T-cell (primary cell): ENCODE measurements at regions not wholly inside any gene's neighbourhood (a gene's known extent, or its start where the extent isn't known, plus 50 kb on each side); places are given as distances from the start of the nearest gene placed in this dataset.
"Not testable (repeated sequence)": the region's sequence is repeated elsewhere in the genome, so short reads cannot be mapped to it uniquely, and the experiment has no call there.

Experiments
- ATAC-seq, 4 experiments: fragments of 200-7000 bp in 3 of 4; fragments of 150-1000 bp in 1 of 4; cut with Tn5 transposase; replicated peaks in 1 of 4; 1 replicate in 3 of 4; 2 replicates in 1 of 4; pipeline ENCODE4 v1.10.0; 2021; ENCODE audit warnings: moderate library complexity in 3 of 4, mild to moderate bottlenecking in 2 of 4, moderate number of reproducible peaks in 1 of 4
- CTCF ChIA-PET, 2 donors: fragments of 300-600 bp; sonication (Branson Sonifier 250); formaldehyde crosslinking; loops; one replicate each; lab custom pipeline; 2022; ENCODE audit warnings: antibody characterized with exemption in 2 of 2; lab: Charles Lee
- POLR2A ChIA-PET, 2 donors: fragments of 300-600 bp; sonication (Branson Sonifier 250); formaldehyde crosslinking; loops; one replicate each; lab custom pipeline; 2022; ENCODE audit warnings: antibody characterized with exemption in 2 of 2; lab: Charles Lee
- DNase-seq, 35 experiments: peaks; one replicate each; pipeline versions ENCODE4 v3.0.0 to v3.0.0-alpha.2; 2013 to 2023
- H3K27ac ChIP-seq: one replicate; pipeline ENCODE4 v1.5.1; 2013; ENCODE audit warnings: low read length
- H3K27me3 ChIP-seq, 2 experiments: replicated peaks in 1 of 2; 1 replicate in 1 of 2; 2 replicates in 1 of 2; pipeline versions ENCODE4 v1.6.1 to v1.7.0; 2013; ENCODE audit warnings: low read length in 1 of 2, mixed read lengths in 1 of 2; ENCODE audit not compliant: control insufficient read depth in 2 of 2, insufficient read depth in 2 of 2; ENCODE audit errors: extremely low read depth in 1 of 2
- H3K36me3 ChIP-seq, 2 donors: 1 replicate in 1 of 2; 2 replicates in 1 of 2; pipeline versions ENCODE4 v1.6.1 to v1.7.0; 2013; ENCODE audit warnings: low read length in 1 of 2; ENCODE audit not compliant: control insufficient read depth in 2 of 2, insufficient read depth in 1 of 2; ENCODE audit errors: extremely low read depth in 1 of 2
- H3K4me1 ChIP-seq, 2 experiments: 1 replicate in 1 of 2; 2 replicates in 1 of 2; pipeline versions ENCODE4 v1.6.1 to v1.7.0; 2013; ENCODE audit warnings: low read length in 2 of 2, mixed read lengths in 1 of 2; ENCODE audit not compliant: insufficient read depth in 2 of 2, control insufficient read depth in 1 of 2; ENCODE audit errors: extremely low read depth in 1 of 2
- H3K4me3 ChIP-seq, 2 donors: 1 replicate in 1 of 2; 2 replicates in 1 of 2; pipeline versions ENCODE4 v1.5.1 to v1.7.0; 2013; ENCODE audit warnings: mild to moderate bottlenecking in 2 of 2, low read length in 1 of 2, moderate library complexity in 1 of 2; ENCODE audit not compliant: control insufficient read depth in 1 of 2; ENCODE audit errors: extremely low read depth in 1 of 2
- H3K9me3 ChIP-seq: 2 replicates; pipeline ENCODE4 v1.7.0; 2013
- H3K27ac Mint-ChIP-seq, 2 donors: one replicate each; pipeline ENCODE4 v1.8.0; 2020 to 2021; ENCODE audit warnings: mild to moderate bottlenecking in 2 of 2, mixed read lengths in 2 of 2
- H3K27me3 Mint-ChIP-seq, 2 donors: one replicate each; pipeline ENCODE4 v1.8.0; 2021 to 2022; ENCODE audit warnings: mixed read lengths in 2 of 2
- H3K36me3 Mint-ChIP-seq: one replicate; pipeline ENCODE4 v1.8.0; 2021; ENCODE audit warnings: mixed read lengths
- H3K4me1 Mint-ChIP-seq, 3 donors: one replicate each; pipeline ENCODE4 v1.8.0; 2020 to 2022; ENCODE audit warnings: mixed read lengths in 3 of 3, mild to moderate bottlenecking in 1 of 3
- H3K4me3 Mint-ChIP-seq, 3 donors: one replicate each; pipeline ENCODE4 v1.8.0; 2020 to 2022; ENCODE audit warnings: mild to moderate bottlenecking in 3 of 3, mixed read lengths in 3 of 3, moderate library complexity in 3 of 3
- H3K9me3 Mint-ChIP-seq, 3 donors: one replicate each; pipeline ENCODE4 v1.8.0; 2020 to 2022; ENCODE audit warnings: mixed read lengths in 3 of 3
- WGBS: methylation state at CpG from one replicate; pipeline ENCODE4 v1.1.5; 2013; ENCODE audit warnings: missing lambda C conversion rate; ENCODE audit not compliant: insufficient coverage; 5-methylcytosine and 5-hydroxymethylcytosine counted together

GRCh38 chr22:26840770-26841169, 183.4 kb downstream of the MIAT start:
- POLR2A ChIA-PET, H3K27ac Mint-ChIP-seq, H3K9me3 ChIP-seq, H3K4me1 Mint-ChIP-seq, ATAC-seq, H3K9me3 Mint-ChIP-seq, H3K4me1 ChIP-seq, CTCF ChIA-PET, H3K36me3 ChIP-seq, DNase-seq, H3K27me3 ChIP-seq, H3K27ac ChIP-seq, H3K4me3 Mint-ChIP-seq, H3K4me3 ChIP-seq, H3K27me3 Mint-ChIP-seq: not testable (repeated sequence)
- WGBS, result 93% methylated on average over 3 of the region's 3 CpGs
- H3K36me3 Mint-ChIP-seq, result peaks cover 20% of the 10 kb centered on the region

DNA sequence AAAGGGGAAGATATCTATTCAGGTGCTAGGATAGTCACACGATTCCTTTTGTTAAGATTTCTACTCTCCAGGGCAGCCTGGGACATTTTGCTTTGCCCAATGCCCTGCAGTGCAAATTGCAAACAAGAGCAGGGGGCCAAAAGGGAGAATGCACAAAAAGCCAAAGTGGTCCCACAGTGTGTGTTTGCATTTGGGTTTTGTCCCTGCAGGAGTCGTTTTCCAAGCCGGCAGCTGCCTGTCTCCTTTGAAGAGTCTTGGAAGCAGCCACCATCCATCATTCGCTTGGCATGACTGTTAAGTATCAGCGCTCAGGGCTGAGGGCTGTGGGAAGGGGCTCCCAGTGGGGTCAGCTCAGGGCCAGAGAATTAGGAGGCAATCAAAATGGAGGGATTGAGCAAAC, 184.7 kb downstream of the MIAT start:
- Mint-ChIP-seq H3K4me1 (no peaks in the 10 kb centered on the region), H3K27me3 (no peaks in the 10 kb centered on the region), H3K36me3 (peaks cover 27% of the 10 kb centered on the region), H3K27ac (no peak overlapping the region), H3K9me3 (no peaks in the 10 kb centered on the region), H3K4me3 (no peak overlapping the region)
- CTCF ChIA-PET, result no interaction called here
- H3K4me3 ChIP-seq, result no peak overlapping the region
- H3K9me3 ChIP-seq, result no peaks in the 10 kb centered on the region
- H3K27ac ChIP-seq, result no peak overlapping the region
- ATAC-seq, result no peak
- no peaks in the 10 kb centered on the region for H3K4me1 ChIP-seq
- H3K36me3 ChIP-seq, result peaks cover 0 to 3% of the 10 kb centered on the region in 2 donors
- 89% methylated on average over 5 of the region's 5 CpGs for WGBS
- DNase-seq, result no peak
- H3K27me3 ChIP-seq, result no peaks in the 10 kb centered on the region
- POLR2A ChIA-PET, result no interaction called here

GRCh38 chr22:26845021-26845743, 187.8 kb downstream of the MIAT start:
- Histone ChIP-seq H3K9me3 (no peaks in the 10 kb centered on the region), H3K36me3 (peaks cover 0 to 3% of the 10 kb centered on the region in 2 donors), H3K4me1 (no peaks in the 10 kb centered on the region), H3K27ac (no peak overlapping the region), H3K27me3 (no peaks in the 10 kb centered on the region), H3K4me3 (no peak overlapping the region)
- H3K4me1 Mint-ChIP-seq, result no peaks in the 10 kb centered on the region
- ChIA-PET CTCF (no interaction called here), POLR2A (interaction anchor here in 1 of 2 donors (0.5 kb wide), 1 partner anchor 90 kb away, joined by 3 read pairs; no protein-coding TSS in a partner anchor)
- no peaks in the 10 kb centered on the region for H3K9me3 Mint-ChIP-seq
- H3K36me3 Mint-ChIP-seq, result peaks cover 35% of the 10 kb centered on the region
- H3K4me3 Mint-ChIP-seq, result no peak overlapping the region
- DNase-seq (no peak), ATAC-seq (no peak)
- H3K27me3 Mint-ChIP-seq, result no peaks in the 10 kb centered on the region
- 65% methylated on average over 4 of the region's 10 CpGs for WGBS
- H3K27ac Mint-ChIP-seq, result no peak overlapping the region

- POLR2A ChIA-PET, result no interaction called here
- H3K27ac Mint-ChIP-seq, result no peak overlapping the region
- no peaks in the 10 kb centered on the region for H3K9me3 ChIP-seq
- H3K36me3 Mint-ChIP-seq, result peaks cover 33% of the 10 kb centered on the region
- CTCF ChIA-PET, result no interaction called here
- no peaks in the 10 kb centered on the region for H3K27me3 ChIP-seq
- H3K4me1 ChIP-seq, result no peaks in the 10 kb centered on the region
- DNase-seq (no peak), ATAC-seq (no peak)
- H3K4me1 Mint-ChIP-seq, result no peaks in the 10 kb centered on the region
- no peak overlapping the region for H3K27ac ChIP-seq
- no peak overlapping the region for H3K4me3 ChIP-seq
- no peaks in the 10 kb centered on the region for H3K9me3 Mint-ChIP-seq
- WGBS, result no CpG with 5 or more reads among the region's 1 CpG
- no peaks in the 10 kb centered on the region for H3K27me3 Mint-ChIP-seq
- no peak overlapping the region for H3K4me3 Mint-ChIP-seq
- peaks cover 0 to 3% of the 10 kb centered on the region in 2 donors for H3K36me3 ChIP-seq
Observed at GRCh38 chr22:26846076-26846475, 188.7 kb downstream of the MIAT start.

GRCh38 chr22:26846645-26847044, 189.3 kb downstream of the MIAT start:
- Mint-ChIP-seq H3K27ac (no peak overlapping the region), H3K9me3 (no peaks in the 10 kb centered on the region), H3K36me3 (peaks cover 36% of the 10 kb centered on the region), H3K4me1 (no peaks in the 10 kb centered on the region), H3K27me3 (no peaks in the 10 kb centered on the region), H3K4me3 (no peak overlapping the region)
- Histone ChIP-seq H3K4me1 (no peaks in the 10 kb centered on the region), H3K27ac (no peak overlapping the region), H3K27me3 (no peaks in the 10 kb centered on the region), H3K4me3 (no peak overlapping the region), H3K9me3 (no peaks in the 10 kb centered on the region), H3K36me3 (peaks cover 0 to 3% of the 10 kb centered on the region in 2 donors)
- no peak for ATAC-seq
- CTCF ChIA-PET, result no interaction called here
- POLR2A ChIA-PET, result no interaction called here
- DNase-seq, result no peak
- WGBS, result no CpG with 5 or more reads among the region's 2 CpGs

DNA sequence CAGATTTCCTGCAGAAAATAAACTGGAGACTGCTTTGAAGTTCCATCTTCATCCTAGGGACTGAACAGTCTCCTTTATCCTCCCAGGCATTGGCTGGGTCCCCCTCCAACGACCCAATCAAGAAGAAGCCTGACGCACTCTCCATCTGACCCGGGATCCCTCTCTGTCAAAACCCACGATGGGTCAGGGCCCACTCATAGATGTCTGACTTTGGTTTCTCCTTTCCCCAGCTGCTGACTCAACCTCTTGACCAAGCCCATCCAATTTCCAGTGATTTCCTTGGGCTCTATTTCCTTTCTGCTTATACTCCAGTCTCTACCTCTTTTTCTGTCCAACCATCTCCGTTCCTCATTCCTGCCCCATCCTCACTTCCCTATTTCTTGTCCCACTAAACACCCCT, 189.7 kb downstream of the MIAT start:
- no peak overlapping the region for H3K27ac ChIP-seq
- H3K4me3 Mint-ChIP-seq, result no peak overlapping the region
- no peak for DNase-seq
- no peaks in the 10 kb centered on the region for H3K27me3 Mint-ChIP-seq
- ATAC-seq, result no peak
- H3K36me3 Mint-ChIP-seq, result peaks cover 40% of the 10 kb centered on the region
- H3K27ac Mint-ChIP-seq, result no peak overlapping the region
- ChIA-PET CTCF (no interaction called here), POLR2A (no interaction called here)
- peaks cover 0 to 3% of the 10 kb centered on the region in 2 donors for H3K36me3 ChIP-seq
- H3K9me3 ChIP-seq, result no peaks in the 10 kb centered on the region
- no peaks in the 10 kb centered on the region for H3K4me1 Mint-ChIP-seq
- no peaks in the 10 kb centered on the region for H3K4me1 ChIP-seq
- no peaks in the 10 kb centered on the region for H3K27me3 ChIP-seq
- no peak overlapping the region for H3K4me3 ChIP-seq
- no peaks in the 10 kb centered on the region for H3K9me3 Mint-ChIP-seq
- 71% methylated on average over 5 of the region's 5 CpGs for WGBS

- Histone ChIP-seq H3K4me1 (no peaks in the 10 kb centered on the region), H3K27ac (no peak overlapping the region), H3K9me3 (no peaks in the 10 kb centered on the region), H3K36me3 (no peaks in the 10 kb centered on the region), H3K27me3 (no peaks in the 10 kb centered on the region), H3K4me3 (no peak overlapping the region)
- no peaks in the 10 kb centered on the region for H3K9me3 Mint-ChIP-seq
- H3K27ac Mint-ChIP-seq, result no peak overlapping the region
- no peaks in the 10 kb centered on the region for H3K27me3 Mint-ChIP-seq
- CTCF ChIA-PET, result no interaction called here
- no peaks in the 10 kb centered on the region for H3K4me1 Mint-ChIP-seq
- no peak overlapping the region for H3K4me3 Mint-ChIP-seq
- POLR2A ChIA-PET, result no interaction called here
- DNase-seq (no peak), ATAC-seq (no peak)
- WGBS, result 100% methylated on average over 1 of the region's 2 CpGs
- peaks cover 44% of the 10 kb centered on the region for H3K36me3 Mint-ChIP-seq
Observed at GRCh38 chr22:26847816-26848215, 190.4 kb downstream of the MIAT start.
